DND-41 (cell line): ENCODE measurements at regions not wholly inside any gene's neighbourhood (a gene's known extent, or its start where the extent isn't known, plus 50 kb on each side); places are given as distances from the start of the nearest gene placed in this dataset.

Experiments
- EZH2 ChIP-seq: IDR thresholded peaks from 3 replicates; pipeline ENCODE4 v1.6.1; 2012; ENCODE audit warnings: borderline replicate concordance, low read depth, mild to moderate bottlenecking, moderate library complexity, low read length, inconsistent platforms; ENCODE audit not compliant: severe bottlenecking
- TF ChIP-seq, protein P1 (sequence below): IDR thresholded peaks from 2 replicates; pipeline ENCODE4 v1.5.1; 2012; ENCODE audit warnings: borderline replicate concordance, low read length, moderate library complexity, mild to moderate bottlenecking; ENCODE audit not compliant: poor library complexity, severe bottlenecking; ENCODE audit errors: extremely low read depth

DNA sequence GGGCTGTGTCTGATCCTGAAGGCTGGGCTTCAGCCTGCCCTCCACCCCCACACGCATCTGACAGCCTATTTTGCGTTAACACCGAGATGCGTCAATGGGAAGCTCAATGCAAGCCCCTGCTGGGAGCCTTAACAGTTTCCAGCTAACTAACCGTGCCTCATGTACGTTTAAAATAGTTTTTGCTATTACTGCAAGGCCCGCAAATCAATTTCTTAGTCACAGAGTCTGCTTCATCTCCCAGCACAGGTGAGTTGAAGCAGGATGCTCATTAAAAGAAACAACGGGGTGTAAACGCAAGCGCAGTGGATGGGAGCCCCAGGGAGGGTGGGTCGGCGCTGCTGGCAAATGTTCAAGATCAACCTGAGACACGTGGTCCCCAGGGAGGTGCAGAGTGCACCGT lies 142.8 kb upstream of the PHACTR3 start:
- no peak for TF ChIP-seq EZH2
- TF ChIP-seq, protein P1, sequence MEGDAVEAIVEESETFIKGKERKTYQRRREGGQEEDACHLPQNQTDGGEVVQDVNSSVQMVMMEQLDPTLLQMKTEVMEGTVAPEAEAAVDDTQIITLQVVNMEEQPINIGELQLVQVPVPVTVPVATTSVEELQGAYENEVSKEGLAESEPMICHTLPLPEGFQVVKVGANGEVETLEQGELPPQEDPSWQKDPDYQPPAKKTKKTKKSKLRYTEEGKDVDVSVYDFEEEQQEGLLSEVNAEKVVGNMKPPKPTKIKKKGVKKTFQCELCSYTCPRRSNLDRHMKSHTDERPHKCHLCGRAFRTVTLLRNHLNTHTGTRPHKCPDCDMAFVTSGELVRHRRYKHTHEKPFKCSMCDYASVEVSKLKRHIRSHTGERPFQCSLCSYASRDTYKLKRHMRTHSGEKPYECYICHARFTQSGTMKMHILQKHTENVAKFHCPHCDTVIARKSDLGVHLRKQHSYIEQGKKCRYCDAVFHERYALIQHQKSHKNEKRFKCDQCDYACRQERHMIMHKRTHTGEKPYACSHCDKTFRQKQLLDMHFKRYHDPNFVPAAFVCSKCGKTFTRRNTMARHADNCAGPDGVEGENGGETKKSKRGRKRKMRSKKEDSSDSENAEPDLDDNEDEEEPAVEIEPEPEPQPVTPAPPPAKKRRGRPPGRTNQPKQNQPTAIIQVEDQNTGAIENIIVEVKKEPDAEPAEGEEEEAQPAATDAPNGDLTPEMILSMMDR = no peak
